ENCODE measurements at regions not wholly inside any gene's neighbourhood (a gene's known extent, or its start where the extent isn't known, plus 50 kb on each side); places are given as distances from the start of the nearest gene placed in this dataset.

GRCh38 chr3:194814878-194815357 lies 129.2 kb downstream of the FAM43A start:
- TF ChIP-seq EZH2 (IDR thresholded peaks at IDR 0.05) (no peak), POLR2AphosphoS5 (IDR thresholded peaks at IDR 0.05; ENCODE audit: borderline replicate concordance, low read depth, low read length) (no peak), FOXP2 (optimal IDR thresholded peaks at IDR 0.05; ENCODE audit: control extremely low read depth, extremely low read length, insufficient read depth) (no peak)

All from SK-N-MC (cell line).